ENCODE measurements at regions not wholly inside any gene's neighbourhood (a gene's known extent, or its start where the extent isn't known, plus 50 kb on each side); places are given as distances from the start of the nearest gene placed in this dataset.

DNA sequence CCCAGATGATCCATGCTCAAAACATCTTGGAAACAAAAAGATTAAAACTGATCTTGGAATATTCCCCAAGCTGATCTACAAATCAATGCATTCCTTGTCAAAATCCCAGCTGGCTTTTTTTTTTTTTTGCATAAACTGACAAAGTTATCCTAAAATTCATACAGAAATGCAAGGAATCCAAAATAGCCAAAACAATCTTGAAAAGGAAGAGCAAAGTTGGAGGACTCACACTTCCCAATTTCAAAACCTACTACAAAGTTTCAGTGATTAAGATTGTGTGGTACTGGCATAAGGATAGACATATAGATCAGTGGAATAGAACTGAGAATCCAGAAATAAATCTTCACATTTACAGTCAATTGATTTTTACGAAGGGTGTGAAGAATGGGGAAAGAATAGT lies 306.8 kb upstream of the MGAT5 start:
- DNase-seq: no peak
- Mint-ChIP-seq H3K9me3 (no peaks in the 10 kb centered on the region), H3K36me3 (no peaks in the 10 kb centered on the region), H3K4me3 (no peak overlapping the region), H3K27ac (no peak overlapping the region), H3K4me1 (no peaks in the 10 kb centered on the region), H3K27me3 (peaks cover 0 to 2% of the 10 kb centered on the region in 2 donors)
- Histone ChIP-seq H3K27me3 (ENCODE audit: insufficient read depth, low read length, poor library complexity, severe bottlenecking) (no peaks in the 10 kb centered on the region), H3K36me3 (ENCODE audit: insufficient read depth, low read length) (no peaks in the 10 kb centered on the region), H3K27ac (ENCODE audit: low read depth, low read length) (no peak overlapping the region), H3K4me3 (ENCODE audit: low read length) (no peak overlapping the region), H3K9me3 (ENCODE audit: low read length) (no peaks in the 10 kb centered on the region), H3K4me1 (ENCODE audit: insufficient read depth, low read length) (no peaks in the 10 kb centered on the region)
- CTCF ChIA-PET: no interaction called here
- POLR2A ChIA-PET: no interaction called here

- no peaks in the 10 kb centered on the region for H3K9me3 Mint-ChIP-seq
- H3K4me1 Mint-ChIP-seq: no peaks in the 10 kb centered on the region
- no peaks in the 10 kb centered on the region for H3K27me3 ChIP-seq (ENCODE audit: insufficient read depth, low read length, poor library complexity, severe bottlenecking)
- H3K9me3 ChIP-seq (ENCODE audit: low read length): no peaks in the 10 kb centered on the region
- H3K27ac ChIP-seq (ENCODE audit: low read depth, low read length): no peak overlapping the region
- POLR2A ChIA-PET: no interaction called here
- H3K36me3 ChIP-seq (ENCODE audit: insufficient read depth, low read length): no peaks in the 10 kb centered on the region
- peaks cover 0 to 4% of the 10 kb centered on the region in 2 donors for H3K27me3 Mint-ChIP-seq
- H3K4me3 Mint-ChIP-seq: no peak overlapping the region
- no peak overlapping the region for H3K27ac Mint-ChIP-seq
- CTCF ChIA-PET: no interaction called here
- no peak overlapping the region for H3K4me3 ChIP-seq (ENCODE audit: low read length)
- H3K36me3 Mint-ChIP-seq: no peaks in the 10 kb centered on the region
- no peak for DNase-seq
- no peaks in the 10 kb centered on the region for H3K4me1 ChIP-seq (ENCODE audit: insufficient read depth, low read length)
Measured at GRCh38 chr2:133948610-133949290, 305.1 kb upstream of the MGAT5 start.

GRCh38 chr2:133949595-133949994 lies 304.3 kb upstream of the MGAT5 start:
- Mint-ChIP-seq H3K9me3 (no peaks in the 10 kb centered on the region), H3K27ac (no peak overlapping the region), H3K36me3 (no peaks in the 10 kb centered on the region), H3K4me1 (no peaks in the 10 kb centered on the region), H3K4me3 (no peak overlapping the region), H3K27me3 (peaks cover 0 to 4% of the 10 kb centered on the region in 2 donors)
- Histone ChIP-seq H3K27ac (ENCODE audit: low read depth, low read length) (no peak overlapping the region), H3K9me3 (ENCODE audit: low read length) (no peaks in the 10 kb centered on the region), H3K4me1 (ENCODE audit: insufficient read depth, low read length) (no peaks in the 10 kb centered on the region), H3K27me3 (ENCODE audit: insufficient read depth, low read length, poor library complexity, severe bottlenecking) (no peaks in the 10 kb centered on the region), H3K36me3 (ENCODE audit: insufficient read depth, low read length) (no peaks in the 10 kb centered on the region), H3K4me3 (ENCODE audit: low read length) (no peak overlapping the region)
- CTCF ChIA-PET: no interaction called here
- POLR2A ChIA-PET: no interaction called here
- DNase-seq: no peak

GRCh38 chr2:133951209-133951608 lies 302.7 kb upstream of the MGAT5 start:
- Mint-ChIP-seq H3K27ac (no peak overlapping the region), H3K27me3 (peaks cover 5 to 10% of the 10 kb centered on the region in 2 donors), H3K4me1 (no peaks in the 10 kb centered on the region), H3K36me3 (no peaks in the 10 kb centered on the region), H3K4me3 (no peak overlapping the region), H3K9me3 (no peaks in the 10 kb centered on the region)
- H3K4me3 ChIP-seq (ENCODE audit: low read length): no peak overlapping the region
- no peaks in the 10 kb centered on the region for H3K4me1 ChIP-seq (ENCODE audit: insufficient read depth, low read length)
- no peak for DNase-seq
- ChIA-PET POLR2A (no interaction called here), CTCF (no interaction called here)
- H3K9me3 ChIP-seq (ENCODE audit: low read length): no peaks in the 10 kb centered on the region
- H3K27ac ChIP-seq (ENCODE audit: low read depth, low read length): no peak overlapping the region
- no peaks in the 10 kb centered on the region for H3K36me3 ChIP-seq (ENCODE audit: insufficient read depth, low read length)
- peaks cover 4% of the 10 kb centered on the region for H3K27me3 ChIP-seq (ENCODE audit: insufficient read depth, low read length, poor library complexity, severe bottlenecking)

- no peak overlapping the region for H3K4me3 ChIP-seq (ENCODE audit: low read length)
Measured at GRCh38 chr2:133952420-133952819, 301.5 kb upstream of the MGAT5 start.

GRCh38 chr2:133952896-133953295 lies 301.0 kb upstream of the MGAT5 start:
- H3K27me3 ChIP-seq (ENCODE audit: insufficient read depth, low read length, poor library complexity, severe bottlenecking): peaks cover 6% of the 10 kb centered on the region
- peaks cover 11 to 20% of the 10 kb centered on the region in 2 donors for H3K27me3 Mint-ChIP-seq
- POLR2A ChIA-PET: no interaction called here
- no peak overlapping the region for H3K27ac ChIP-seq (ENCODE audit: low read depth, low read length)
- no peaks in the 10 kb centered on the region for H3K9me3 Mint-ChIP-seq
- no peaks in the 10 kb centered on the region for H3K4me1 ChIP-seq (ENCODE audit: insufficient read depth, low read length)
- H3K27ac Mint-ChIP-seq: no peak overlapping the region
- H3K9me3 ChIP-seq (ENCODE audit: low read length): no peaks in the 10 kb centered on the region
- H3K36me3 ChIP-seq (ENCODE audit: insufficient read depth, low read length): no peaks in the 10 kb centered on the region
- no peak overlapping the region for H3K4me3 Mint-ChIP-seq
- no peaks in the 10 kb centered on the region for H3K36me3 Mint-ChIP-seq
- H3K4me3 ChIP-seq (ENCODE audit: low read length): no peak overlapping the region
- no peaks in the 10 kb centered on the region for H3K4me1 Mint-ChIP-seq
- CTCF ChIA-PET: no interaction called here
- no peak for DNase-seq

More at GRCh38 chr2:133952420-133952819, 301.5 kb upstream of the MGAT5 start:
- DNase-seq: no peak
- Mint-ChIP-seq H3K27me3 (peaks cover 11 to 17% of the 10 kb centered on the region in 2 donors), H3K9me3 (no peaks in the 10 kb centered on the region), H3K4me3 (no peak overlapping the region), H3K27ac (no peak overlapping the region), H3K36me3 (no peaks in the 10 kb centered on the region), H3K4me1 (no peaks in the 10 kb centered on the region)
- no peaks in the 10 kb centered on the region for H3K4me1 ChIP-seq (ENCODE audit: insufficient read depth, low read length)
- POLR2A ChIA-PET: no interaction called here
- peaks cover 6% of the 10 kb centered on the region for H3K27me3 ChIP-seq (ENCODE audit: insufficient read depth, low read length, poor library complexity, severe bottlenecking)
- CTCF ChIA-PET: no interaction called here
- H3K27ac ChIP-seq (ENCODE audit: low read depth, low read length): no peak overlapping the region
- H3K36me3 ChIP-seq (ENCODE audit: insufficient read depth, low read length): no peaks in the 10 kb centered on the region
- H3K9me3 ChIP-seq (ENCODE audit: low read length): no peaks in the 10 kb centered on the region

DNA sequence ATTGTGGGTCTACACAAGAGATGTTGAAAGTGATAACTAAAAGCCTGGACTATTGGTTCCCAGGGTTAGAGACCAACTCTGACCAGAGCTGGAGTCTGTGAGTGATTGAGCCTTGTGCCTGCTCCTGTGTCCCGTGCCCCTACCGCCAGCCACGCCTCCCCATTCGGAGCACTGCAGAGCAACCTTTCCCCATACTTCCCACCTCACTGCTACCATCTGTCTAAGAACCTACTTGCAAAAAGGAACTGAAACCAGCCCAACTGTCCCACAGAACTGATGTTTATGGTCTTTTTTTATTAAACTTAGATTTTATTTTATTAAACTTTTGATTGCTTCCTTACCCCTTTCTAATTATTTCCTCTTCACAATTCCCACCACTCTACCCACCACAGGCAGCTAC lies 300.3 kb upstream of the MGAT5 start:
- H3K9me3 ChIP-seq (ENCODE audit: low read length): no peaks in the 10 kb centered on the region
- no peak overlapping the region for H3K4me3 ChIP-seq (ENCODE audit: low read length)
- Mint-ChIP-seq H3K36me3 (no peaks in the 10 kb centered on the region), H3K27ac (no peak overlapping the region), H3K9me3 (no peaks in the 10 kb centered on the region), H3K4me1 (no peaks in the 10 kb centered on the region), H3K4me3 (no peak overlapping the region), H3K27me3 (peaks cover 11 to 25% of the 10 kb centered on the region in 2 donors)
- H3K36me3 ChIP-seq (ENCODE audit: insufficient read depth, low read length): no peaks in the 10 kb centered on the region
- POLR2A ChIA-PET: no interaction called here
- no peak for DNase-seq
- no peak overlapping the region for H3K27ac ChIP-seq (ENCODE audit: low read depth, low read length)
- no peaks in the 10 kb centered on the region for H3K4me1 ChIP-seq (ENCODE audit: insufficient read depth, low read length)
- H3K27me3 ChIP-seq (ENCODE audit: insufficient read depth, low read length, poor library complexity, severe bottlenecking): peaks cover 6% of the 10 kb centered on the region
- CTCF ChIA-PET: no interaction called here

- CTCF ChIA-PET: no interaction called here
- Histone ChIP-seq H3K27me3 (ENCODE audit: insufficient read depth, low read length, poor library complexity, severe bottlenecking) (peaks cover 6% of the 10 kb centered on the region), H3K4me1 (ENCODE audit: insufficient read depth, low read length) (no peaks in the 10 kb centered on the region), H3K4me3 (ENCODE audit: low read length) (no peak overlapping the region), H3K36me3 (ENCODE audit: insufficient read depth, low read length) (no peaks in the 10 kb centered on the region), H3K27ac (ENCODE audit: low read depth, low read length) (no peak overlapping the region), H3K9me3 (ENCODE audit: low read length) (no peaks in the 10 kb centered on the region)
- H3K36me3 Mint-ChIP-seq: no peaks in the 10 kb centered on the region
- H3K9me3 Mint-ChIP-seq: no peaks in the 10 kb centered on the region
- H3K27me3 Mint-ChIP-seq: peaks cover 11 to 33% of the 10 kb centered on the region in 2 donors
- DNase-seq: no peak
- H3K4me3 Mint-ChIP-seq: no peak overlapping the region
- no peaks in the 10 kb centered on the region for H3K4me1 Mint-ChIP-seq
- POLR2A ChIA-PET: no interaction called here
- H3K27ac Mint-ChIP-seq: no peak overlapping the region
Measured at GRCh38 chr2:133954636-133955035, 299.2 kb upstream of the MGAT5 start.

DNA sequence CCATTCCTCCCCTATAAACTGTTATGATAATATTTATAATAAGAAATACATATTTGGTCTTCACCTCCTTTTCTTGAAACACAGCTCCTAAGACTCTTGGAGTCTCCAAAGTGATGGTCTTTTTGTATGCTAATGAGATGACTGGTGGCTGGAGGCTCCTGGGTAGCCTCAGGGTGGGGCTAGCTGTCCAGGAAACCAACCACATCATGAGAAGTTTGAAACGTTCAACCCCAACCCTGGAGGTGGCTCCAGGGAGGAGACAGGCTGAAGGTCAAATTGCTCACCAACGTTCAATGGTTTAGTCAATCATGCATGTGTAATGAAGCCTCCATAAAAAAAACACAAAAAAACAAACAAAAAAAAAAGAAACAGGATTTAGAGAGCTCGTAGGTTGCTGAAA lies 298.7 kb upstream of the MGAT5 start:
- H3K9me3 ChIP-seq (ENCODE audit: low read length): no peaks in the 10 kb centered on the region
- peaks cover 6% of the 10 kb centered on the region for H3K27me3 ChIP-seq (ENCODE audit: insufficient read depth, low read length, poor library complexity, severe bottlenecking)
- H3K4me1 ChIP-seq (ENCODE audit: insufficient read depth, low read length): no peaks in the 10 kb centered on the region
- Mint-ChIP-seq H3K27me3 (peaks cover 11 to 35% of the 10 kb centered on the region in 2 donors), H3K36me3 (no peaks in the 10 kb centered on the region), H3K9me3 (no peaks in the 10 kb centered on the region), H3K4me3 (no peak overlapping the region), H3K4me1 (no peaks in the 10 kb centered on the region), H3K27ac (no peak overlapping the region)
- POLR2A ChIA-PET: no interaction called here
- CTCF ChIA-PET: no interaction called here
- H3K27ac ChIP-seq (ENCODE audit: low read depth, low read length): no peak overlapping the region
- H3K4me3 ChIP-seq (ENCODE audit: low read length): no peak overlapping the region
- DNase-seq: no peak
- no peaks in the 10 kb centered on the region for H3K36me3 ChIP-seq (ENCODE audit: insufficient read depth, low read length)
